Tibial artery (tissue), 4 donors: ENCODE measurements at regions not wholly inside any gene's neighbourhood (a gene's known extent, or its start where the extent isn't known, plus 50 kb on each side); places are given as distances from the start of the nearest gene placed in this dataset.

Source experiments
- DNase-seq, 2 donors: peaks; one replicate each; pipeline ENCODE4 v3.0.0-alpha.2; 2019
- H3K27ac ChIP-seq, 2 donors: fragments of 200-600 bp; sonication (generic) in 1 of 2; 1 replicate in 1 of 2; 2 replicates in 1 of 2; pipeline ENCODE4 v1.5.1; 2018 to 2019; ENCODE audit warnings: mild to moderate bottlenecking in 1 of 2
- H3K27me3 ChIP-seq, 2 donors: fragments of 200-600 bp; sonication (generic) in 1 of 2; one replicate each; pipeline versions ENCODE4 v1.5.1 to v1.6.0; 2016 to 2019
- H3K36me3 ChIP-seq, 3 donors: fragments of 200-600 bp; sonication (generic) in 2 of 3; one replicate each; pipeline ENCODE4 v1.5.1; 2016 to 2019; ENCODE audit warnings: mild to moderate bottlenecking in 2 of 3
- H3K4me1 ChIP-seq, 4 donors: fragments of 200-600 bp; sonication (generic) in 2 of 4; 1 replicate in 3 of 4; 2 replicates in 1 of 4; pipeline ENCODE4 v1.5.1; 2016 to 2019
- H3K4me3 ChIP-seq, 2 donors: fragments of 200-600 bp; sonication (generic) in 1 of 2; 1 replicate in 1 of 2; 2 replicates in 1 of 2; pipeline ENCODE4 v1.5.1; 2018 to 2019; ENCODE audit warnings: mild to moderate bottlenecking in 2 of 2
- H3K9me3 ChIP-seq, 3 donors: fragments of 200-600 bp; sonication (generic) in 1 of 3; one replicate each; pipeline ENCODE4 v1.5.1; 2016 to 2019
- intact Hi-C: fragments of 100-400 bp; cut with DNase I; formaldehyde crosslinking; loops from one replicate; pipeline ENCODE4 v1.15.0; 2023; ENCODE audit warnings: low total_unique reads
- TF ChIP-seq, protein P1 (sequence below), 2 experiments: fragments of 200-600 bp in 1 of 2; fragments of 450-650 bp in 1 of 2; IDR thresholded peaks; one replicate each; pipeline ENCODE4 v1.5.1; 2017 to 2019; ENCODE audit warnings: antibody characterized with exemption in 2 of 2, mild to moderate bottlenecking in 1 of 2, moderate library complexity in 1 of 2

DNA sequence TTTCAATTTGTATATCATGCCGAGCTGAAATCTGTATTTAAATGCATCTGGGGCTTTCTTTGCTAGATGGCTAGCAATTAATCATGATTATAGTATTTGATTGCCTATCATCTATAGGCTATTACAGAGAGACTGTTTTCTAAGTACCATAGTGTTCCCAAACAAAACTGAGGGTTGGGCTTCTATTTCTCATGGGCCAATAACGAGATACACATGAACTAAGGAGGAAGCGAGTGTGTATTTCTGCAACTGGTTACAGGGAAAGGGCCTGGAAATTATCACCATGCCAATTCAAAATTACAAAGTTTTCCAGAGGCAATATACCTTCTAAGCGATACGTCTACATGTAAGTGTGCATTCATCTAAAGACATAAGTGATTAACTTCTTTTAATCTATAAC, 744.5 kb upstream of the BRINP3 start:
- Histone ChIP-seq H3K36me3 (no peaks in the 10 kb centered on the region), H3K27me3 (no peaks in the 10 kb centered on the region), H3K4me1 (no peaks in the 10 kb centered on the region), H3K9me3 (peaks cover 0 to 6% (median 2%) of the 10 kb centered on the region in 3 donors), H3K4me3 (no peak overlapping the region), H3K27ac (no peak overlapping the region)
- no peak for DNase-seq
- intact Hi-C loops = no loop called here
- TF ChIP-seq, protein P1, sequence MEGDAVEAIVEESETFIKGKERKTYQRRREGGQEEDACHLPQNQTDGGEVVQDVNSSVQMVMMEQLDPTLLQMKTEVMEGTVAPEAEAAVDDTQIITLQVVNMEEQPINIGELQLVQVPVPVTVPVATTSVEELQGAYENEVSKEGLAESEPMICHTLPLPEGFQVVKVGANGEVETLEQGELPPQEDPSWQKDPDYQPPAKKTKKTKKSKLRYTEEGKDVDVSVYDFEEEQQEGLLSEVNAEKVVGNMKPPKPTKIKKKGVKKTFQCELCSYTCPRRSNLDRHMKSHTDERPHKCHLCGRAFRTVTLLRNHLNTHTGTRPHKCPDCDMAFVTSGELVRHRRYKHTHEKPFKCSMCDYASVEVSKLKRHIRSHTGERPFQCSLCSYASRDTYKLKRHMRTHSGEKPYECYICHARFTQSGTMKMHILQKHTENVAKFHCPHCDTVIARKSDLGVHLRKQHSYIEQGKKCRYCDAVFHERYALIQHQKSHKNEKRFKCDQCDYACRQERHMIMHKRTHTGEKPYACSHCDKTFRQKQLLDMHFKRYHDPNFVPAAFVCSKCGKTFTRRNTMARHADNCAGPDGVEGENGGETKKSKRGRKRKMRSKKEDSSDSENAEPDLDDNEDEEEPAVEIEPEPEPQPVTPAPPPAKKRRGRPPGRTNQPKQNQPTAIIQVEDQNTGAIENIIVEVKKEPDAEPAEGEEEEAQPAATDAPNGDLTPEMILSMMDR (IDR thresholded peaks at IDR 0.05) = no peak

DNA sequence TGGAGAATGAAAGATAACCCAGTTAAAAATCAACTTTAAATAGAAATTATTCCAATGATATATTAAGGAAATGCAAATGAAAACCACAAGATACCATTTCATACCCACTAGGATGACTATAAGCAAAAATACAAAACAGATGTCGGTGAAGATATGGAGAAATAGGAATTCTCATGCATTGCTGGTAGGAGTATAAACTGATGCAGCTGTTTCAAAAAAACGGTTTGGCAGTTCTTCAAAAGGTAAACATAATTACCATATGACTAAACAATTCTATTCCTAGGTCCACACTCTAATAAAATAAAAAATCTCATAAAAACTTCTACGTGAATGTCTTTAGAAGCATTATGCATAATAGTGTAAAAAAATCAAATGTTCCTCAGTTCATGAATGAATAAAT, 763.3 kb upstream of the BRINP3 start:
- TF ChIP-seq, protein P1 (IDR thresholded peaks at IDR 0.05) = no peak
- intact Hi-C loops = no loop called here
- Histone ChIP-seq H3K9me3 (peaks cover 0 to 4% (median 0%) of the 10 kb centered on the region in 3 donors), H3K4me3 (no peak overlapping the region), H3K36me3 (no peaks in the 10 kb centered on the region), H3K27me3 (no peaks in the 10 kb centered on the region), H3K27ac (no peak overlapping the region), H3K4me1 (no peaks in the 10 kb centered on the region)
- DNase-seq = no peak

GRCh38 chr1:191255354-191256054, 777.8 kb upstream of the BRINP3 start:
- TF ChIP-seq, protein P1 (IDR thresholded peaks at IDR 0.05) = no peak
- Histone ChIP-seq H3K4me1 (no peaks in the 10 kb centered on the region), H3K36me3 (no peaks in the 10 kb centered on the region), H3K9me3 (no peaks in the 10 kb centered on the region), H3K4me3 (no peak overlapping the region), H3K27me3 (no peaks in the 10 kb centered on the region), H3K27ac (no peak overlapping the region)
- no peak for DNase-seq
- intact Hi-C loops = no loop called here

GRCh38 chr1:191256917-191257316, 779.3 kb upstream of the BRINP3 start:
- no peak overlapping the region for H3K27ac ChIP-seq
- no peaks in the 10 kb centered on the region for H3K4me1 ChIP-seq
- no peak for DNase-seq
- intact Hi-C loops = no loop called here
- H3K27me3 ChIP-seq = no peaks in the 10 kb centered on the region
- no peaks in the 10 kb centered on the region for H3K9me3 ChIP-seq
- no peak overlapping the region for H3K4me3 ChIP-seq
- TF ChIP-seq, protein P1 (IDR thresholded peaks at IDR 0.05) = no peak
- no peaks in the 10 kb centered on the region for H3K36me3 ChIP-seq

DNA sequence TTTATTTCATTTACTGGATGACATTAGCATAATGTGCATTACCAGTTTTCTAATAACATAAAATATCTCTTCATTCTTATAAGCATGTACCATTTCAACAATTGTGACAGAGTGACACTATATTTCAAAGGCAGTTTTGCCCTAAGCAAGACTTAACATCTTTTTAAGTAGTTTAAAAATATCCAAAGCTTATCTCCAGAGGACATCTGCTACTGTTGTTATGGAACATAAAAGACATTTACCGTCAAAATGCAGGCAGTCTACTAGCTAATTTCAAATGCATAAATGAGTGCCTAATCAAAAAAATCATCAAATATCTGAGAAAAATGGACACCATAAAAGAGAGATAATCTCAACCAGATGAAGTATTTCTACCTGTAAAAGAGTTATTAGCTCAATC, 782.4 kb upstream of the BRINP3 start:
- TF ChIP-seq, protein P1 (IDR thresholded peaks at IDR 0.05) = no peak
- Histone ChIP-seq H3K4me1 (no peaks in the 10 kb centered on the region), H3K27ac (no peak overlapping the region), H3K36me3 (no peaks in the 10 kb centered on the region), H3K27me3 (no peaks in the 10 kb centered on the region), H3K4me3 (no peak overlapping the region), H3K9me3 (no peaks in the 10 kb centered on the region)
- no peak for DNase-seq
- intact Hi-C loops = no loop called here

DNA sequence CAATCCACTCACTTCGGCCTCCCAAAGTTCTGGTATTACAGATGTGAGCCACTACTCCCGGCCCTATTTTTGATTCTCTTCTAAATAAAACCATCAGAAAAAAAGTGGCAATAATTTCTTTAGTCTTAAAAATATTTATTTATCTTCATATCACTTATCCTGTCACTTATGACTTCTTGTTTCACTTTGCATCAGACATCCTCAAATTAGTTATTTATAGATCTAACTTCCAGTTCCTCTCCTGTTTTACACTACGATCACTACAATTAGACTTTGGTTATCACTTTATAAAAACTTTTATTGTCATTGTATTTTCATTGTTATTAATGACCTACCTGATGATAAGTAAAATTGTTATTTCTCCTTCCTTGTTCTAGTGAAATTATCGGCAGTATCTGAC, 783.4 kb upstream of the BRINP3 start:
- H3K27me3 ChIP-seq = no peaks in the 10 kb centered on the region
- TF ChIP-seq, protein P1 (IDR thresholded peaks at IDR 0.05) = no peak
- H3K4me3 ChIP-seq = no peak overlapping the region
- no peaks in the 10 kb centered on the region for H3K36me3 ChIP-seq
- no peak for DNase-seq
- H3K27ac ChIP-seq = no peak overlapping the region
- intact Hi-C loops = no loop called here
- no peaks in the 10 kb centered on the region for H3K9me3 ChIP-seq
- H3K4me1 ChIP-seq = no peaks in the 10 kb centered on the region
